Kidney (tissue), 13 donors: ENCODE measurements at regions not wholly inside any gene's neighbourhood (a gene's known extent, or its start where the extent isn't known, plus 50 kb on each side); places are given as distances from the start of the nearest gene placed in this dataset.

ENCODE experiments used
- DNase-seq, 5 donors: peaks; one replicate each; pipeline ENCODE4 v3.0.0-alpha.2; 2013 to 2020
- FAIRE-seq: peaks from 2 replicates; lab custom pipeline; 2012; peaks lifted over from hg19 to GRCh38; lab: Jason Lieb, UNC
- H3K27ac ChIP-seq, 2 donors: one replicate each; pipeline ENCODE4 v1.7.0; 2013; ENCODE audit warnings: low read depth in 2 of 2, low read length in 2 of 2, inconsistent platforms in 1 of 2
- H3K27me3 ChIP-seq: one replicate; pipeline ENCODE4 v1.7.1; 2013; ENCODE audit warnings: low read length, inconsistent platforms; ENCODE audit not compliant: control insufficient read depth, insufficient read depth
- H3K36me3 ChIP-seq, 3 donors: one replicate each; pipeline versions ENCODE4 v1.7.0 to v1.7.1; 2013; ENCODE audit warnings: low read length in 3 of 3, control low read depth in 1 of 3, inconsistent platforms in 1 of 3; ENCODE audit not compliant: insufficient read depth in 3 of 3, control insufficient read depth in 2 of 3
- H3K4me1 ChIP-seq, 3 donors: one replicate each; pipeline versions ENCODE4 v1.7.0 to v1.7.1; 2013; ENCODE audit warnings: low read length in 3 of 3, inconsistent platforms in 1 of 3, low read depth in 1 of 3; ENCODE audit not compliant: control insufficient read depth in 2 of 3, insufficient read depth in 2 of 3
- H3K4me3 ChIP-seq, 3 donors: one replicate each; pipeline versions ENCODE4 v1.7.0 to v1.8.1; 2013; ENCODE audit warnings: low read length in 3 of 3, control low read depth in 1 of 3, inconsistent platforms in 1 of 3
- H3K9ac ChIP-seq, 3 donors: one replicate each; pipeline versions ENCODE4 v1.7.0 to v1.7.1; 2013; ENCODE audit warnings: low read length in 3 of 3, control low read depth in 1 of 3, inconsistent platforms in 1 of 3
- H3K9me3 ChIP-seq, 3 donors: one replicate each; pipeline versions ENCODE4 v1.7.0 to v1.7.1; 2013; ENCODE audit warnings: low read length in 3 of 3, control low read depth in 1 of 3, inconsistent platforms in 1 of 3; ENCODE audit not compliant: control insufficient read depth in 2 of 3, insufficient read depth in 1 of 3
- CTCF ChIP-seq: IDR thresholded peaks from 3 replicates; pipeline ENCODE4 v1.5.1; 2012; ENCODE audit warnings: mild to moderate bottlenecking, moderate library complexity, borderline replicate concordance; ENCODE audit not compliant: insufficient read depth; ENCODE audit errors: extremely low read depth
- intact Hi-C: fragments of 100-400 bp; cut with DNase I; formaldehyde crosslinking; loops from one replicate; pipeline ENCODE4 v1.11.1; 2022
- donor health status: control.
- donor health status: control.
- donor health status: control.
- donor health status: control.
- donor health status: control.
- donor health status: DM: yes; HTN: yes; CAD: no.
- donor health status: Normal renal cell carcinoma (clear cell type).

DNA sequence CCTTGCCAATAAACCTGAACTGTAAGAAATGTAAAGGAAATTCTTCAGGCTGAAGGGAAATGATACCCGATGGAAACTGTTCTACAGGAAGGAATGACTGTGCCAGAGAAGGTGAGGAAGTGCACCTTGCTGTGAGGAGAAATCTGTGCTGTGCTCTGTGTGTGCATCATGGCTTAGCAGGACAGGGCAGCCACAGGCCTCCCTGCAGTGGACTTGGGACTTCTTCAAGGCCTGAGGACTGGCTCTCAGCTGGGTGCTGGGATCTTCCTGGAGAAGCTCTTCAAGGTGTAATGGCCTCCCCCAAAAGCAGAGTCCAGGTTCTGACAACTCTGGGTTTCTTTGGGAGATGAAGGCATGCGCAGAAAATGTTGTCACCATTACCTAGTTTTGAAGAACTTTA, 145.1 kb downstream of the UQCRFS1 start:
- TF ChIP-seq CTCF = no peak
- no peak for DNase-seq
- Histone ChIP-seq H3K27me3 (no peaks in the 10 kb centered on the region), H3K4me3 (no peak overlapping the region), H3K4me1 (no peaks in the 10 kb centered on the region), H3K9me3 (peaks cover 0 to 3% (median 0%) of the 10 kb centered on the region in 3 donors), H3K9ac (no peak overlapping the region), H3K36me3 (no peaks in the 10 kb centered on the region), H3K27ac (no peak overlapping the region)
- no peak for FAIRE-seq
- intact Hi-C loops = no loop called here

GRCh38 chr19:29062475-29063435, 150.2 kb downstream of the UQCRFS1 start:
- Histone ChIP-seq H3K27me3 (no peaks in the 10 kb centered on the region), H3K9me3 (peaks cover 0 to under 1% (median 0%) of the 10 kb centered on the region in 3 donors), H3K27ac (no peak overlapping the region), H3K4me3 (no peak overlapping the region), H3K36me3 (no peaks in the 10 kb centered on the region), H3K4me1 (no peaks in the 10 kb centered on the region), H3K9ac (no peak overlapping the region)
- TF ChIP-seq CTCF = no peak
- peak in 3 of 5 donors; percentile 43 to 67 (median 59) for DNase-seq
- intact Hi-C loops = no loop called here
- no peak for FAIRE-seq

- no peak overlapping the region for H3K9ac ChIP-seq
- peak in 1 of 5 donors; percentile 16 for DNase-seq
- no peak overlapping the region for H3K27ac ChIP-seq
- no peak for FAIRE-seq
- H3K27me3 ChIP-seq = no peaks in the 10 kb centered on the region
- H3K36me3 ChIP-seq = no peaks in the 10 kb centered on the region
- intact Hi-C loops = no loop called here
- H3K4me1 ChIP-seq = peaks cover 0 to 4% (median 3%) of the 10 kb centered on the region in 3 donors
- TF ChIP-seq CTCF = no peak
- H3K4me3 ChIP-seq = no peak overlapping the region
- H3K9me3 ChIP-seq = no peaks in the 10 kb centered on the region
These were observed 152.1 kb downstream of the UQCRFS1 start for GRCh38 chr19:29060813-29061364.
